PC-9 (cell line): ENCODE measurements at regions not wholly inside any gene's neighbourhood (a gene's known extent, or its start where the extent isn't known, plus 50 kb on each side); places are given as distances from the start of the nearest gene placed in this dataset.
A peak's percentile ranks its signal among the peaks of the same experiment; 100 is the strongest.

Experiments
- BruUV-seq: library from RNA; stranded (reverse); fragments of 400-500 nt; replicated peaks from 2 replicates; lab custom pipeline; 2021; lab: Mats Ljungman, UMichigan
- CTCF ChIA-PET: fragments of 300-600 bp; sonication (Branson Sonifier 250); formaldehyde crosslinking; loops from one replicate; lab custom pipeline; 2022; ENCODE audit warnings: antibody characterized with exemption; lab: Charles Lee
- POLR2A ChIA-PET: fragments of 300-600 bp; sonication (Branson Sonifier 250); formaldehyde crosslinking; loops from one replicate; lab custom pipeline; 2022; ENCODE audit warnings: antibody characterized with exemption; ENCODE audit not compliant: unreplicated experiment; lab: Charles Lee
- DNase-seq, 2 experiments: peaks; one replicate each; pipeline versions ENCODE4 v3.0.0 to v3.0.0-alpha.2; 2015 to 2022; ENCODE audit warnings: mixed read lengths in 1 of 2
- H2AFZ ChIP-seq: fragments of 200-600 bp; sonication (generic); 2 replicates; pipeline ENCODE4 v1.8.1; 2017; ENCODE audit warnings: antibody characterized with exemption
- H3F3A ChIP-seq: fragments of 200-600 bp; sonication (generic); 2 replicates; pipeline ENCODE4 v1.8.1; 2017; ENCODE audit warnings: antibody characterized with exemption, mild to moderate bottlenecking, low read depth; ENCODE audit not compliant: insufficient read depth
- H3K27ac ChIP-seq: fragments of 200-600 bp; sonication (generic); 2 replicates; pipeline ENCODE4 v1.6.1; 2016; ENCODE audit warnings: mixed run types
- H3K27me3 ChIP-seq: fragments of 200-600 bp; sonication (generic); 2 replicates; pipeline ENCODE4 v1.6.1; 2016; ENCODE audit warnings: low read depth, mixed run types; ENCODE audit not compliant: insufficient read depth
- H3K36me3 ChIP-seq: fragments of 200-600 bp; sonication (generic); 2 replicates; pipeline ENCODE4 v1.6.1; 2016; ENCODE audit warnings: low read depth, mixed run types
- H3K4me1 ChIP-seq: fragments of 200-600 bp; sonication (generic); replicated peaks from 2 replicates; pipeline ENCODE4 v1.6.1; 2016; ENCODE audit warnings: mixed run types; ENCODE audit not compliant: insufficient read depth
- H3K4me2 ChIP-seq: fragments of 200-600 bp; sonication (generic); 2 replicates; pipeline ENCODE4 v1.6.1; 2017; ENCODE audit warnings: mixed run types
- H3K4me3 ChIP-seq: fragments of 200-600 bp; sonication (generic); 2 replicates; pipeline ENCODE4 v1.6.1; 2016; ENCODE audit warnings: mixed run types
- H3K79me2 ChIP-seq: fragments of 200-600 bp; sonication (generic); 2 replicates; pipeline ENCODE4 v1.6.1; 2017; ENCODE audit warnings: low read depth, mixed run types
- H3K9me2 ChIP-seq: fragments of 200-600 bp; sonication (generic); 2 replicates; pipeline ENCODE4 v1.8.1; 2017; ENCODE audit warnings: mild to moderate bottlenecking; ENCODE audit not compliant: insufficient read depth
- H3K9me3 ChIP-seq: fragments of 200-600 bp; sonication (generic); 2 replicates; pipeline ENCODE4 v1.8.1; 2016; ENCODE audit warnings: low read depth; ENCODE audit not compliant: insufficient read depth
- H4K20me1 ChIP-seq: fragments of 200-600 bp; sonication (generic); 2 replicates; pipeline ENCODE4 v1.8.1; 2017; ENCODE audit not compliant: insufficient read depth
- EZH2 ChIP-seq: fragments of 200-600 bp; sonication (generic); IDR thresholded peaks from 2 replicates; pipeline ENCODE4 v1.8.0; 2017; ENCODE audit warnings: antibody characterized with exemption, low read depth
- intact Hi-C: fragments of 100-400 bp; cut with micrococcal nuclease; formaldehyde crosslinking; loops from one replicate; pipeline ENCODE4 v1.10.0; 2022; ENCODE audit not compliant: unreplicated experiment
- TF ChIP-seq, protein P1 (sequence below): fragments of 200-600 bp; sonication (generic); conservative IDR thresholded peaks from 2 replicates; pipeline ENCODE4 v1.6.1; 2017; ENCODE audit warnings: mixed run types, antibody characterized with exemption, mild to moderate bottlenecking, moderate library complexity

- Histone ChIP-seq H3K4me3 (no peak overlapping the region), H3K36me3 (no peaks in the 10 kb centered on the region), H3K4me1 (no peaks in the 10 kb centered on the region), H3K27me3 (no peaks in the 10 kb centered on the region), H2AFZ (no peak overlapping the region), H3K27ac (no peak overlapping the region), H3K4me2 (no peak overlapping the region), H3F3A (no peaks in the 10 kb centered on the region), H4K20me1 (no peaks in the 10 kb centered on the region), H3K9me2 (no peaks in the 10 kb centered on the region), H3K79me2 (no peaks in the 10 kb centered on the region), H3K9me3 (no peaks in the 10 kb centered on the region)
- DNase-seq: no peak
- BruUV-seq: no TSS peak
- ChIA-PET POLR2A (no interaction called here), CTCF (no interaction called here)
- TF ChIP-seq EZH2: no peak
- TF ChIP-seq, protein P1, sequence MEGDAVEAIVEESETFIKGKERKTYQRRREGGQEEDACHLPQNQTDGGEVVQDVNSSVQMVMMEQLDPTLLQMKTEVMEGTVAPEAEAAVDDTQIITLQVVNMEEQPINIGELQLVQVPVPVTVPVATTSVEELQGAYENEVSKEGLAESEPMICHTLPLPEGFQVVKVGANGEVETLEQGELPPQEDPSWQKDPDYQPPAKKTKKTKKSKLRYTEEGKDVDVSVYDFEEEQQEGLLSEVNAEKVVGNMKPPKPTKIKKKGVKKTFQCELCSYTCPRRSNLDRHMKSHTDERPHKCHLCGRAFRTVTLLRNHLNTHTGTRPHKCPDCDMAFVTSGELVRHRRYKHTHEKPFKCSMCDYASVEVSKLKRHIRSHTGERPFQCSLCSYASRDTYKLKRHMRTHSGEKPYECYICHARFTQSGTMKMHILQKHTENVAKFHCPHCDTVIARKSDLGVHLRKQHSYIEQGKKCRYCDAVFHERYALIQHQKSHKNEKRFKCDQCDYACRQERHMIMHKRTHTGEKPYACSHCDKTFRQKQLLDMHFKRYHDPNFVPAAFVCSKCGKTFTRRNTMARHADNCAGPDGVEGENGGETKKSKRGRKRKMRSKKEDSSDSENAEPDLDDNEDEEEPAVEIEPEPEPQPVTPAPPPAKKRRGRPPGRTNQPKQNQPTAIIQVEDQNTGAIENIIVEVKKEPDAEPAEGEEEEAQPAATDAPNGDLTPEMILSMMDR: peak; percentile 39; the same call in 1 of the 2 replicates
- intact Hi-C loops: no loop called here
Measured at GRCh38 chrX:26664919-26665318, 448.9 kb downstream of the MAGEB5 start.

DNA sequence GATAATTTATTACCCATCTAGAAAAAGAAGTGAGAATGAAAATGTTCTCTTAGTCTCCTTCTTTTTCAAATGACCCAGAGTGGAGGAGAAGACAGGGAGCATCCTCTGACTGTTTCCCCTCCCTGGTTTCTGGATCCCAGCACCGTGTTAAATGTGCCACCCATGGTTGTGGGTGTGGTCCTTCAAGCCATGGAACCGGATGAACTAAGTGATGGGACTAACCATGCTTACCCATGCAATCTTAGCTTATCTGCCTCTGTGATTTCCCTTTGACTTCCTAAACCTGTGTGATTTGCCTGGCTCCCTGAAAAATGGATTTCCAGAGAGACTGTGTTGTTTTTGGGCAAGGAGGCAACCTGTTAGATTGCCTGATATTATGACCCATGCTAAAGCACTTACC is 437.1 kb downstream of the MAGEB5 start:
- no peaks in the 10 kb centered on the region for H3K9me3 ChIP-seq
- intact Hi-C loops: no loop called here
- no TSS peak for BruUV-seq

GRCh38 chrX:26651755-26652154 is 435.8 kb downstream of the MAGEB5 start:
- no TSS peak for BruUV-seq
- H3K9me3 ChIP-seq: no peaks in the 10 kb centered on the region
- H4K20me1 ChIP-seq: no peaks in the 10 kb centered on the region
- H2AFZ ChIP-seq: no peak overlapping the region
- DNase-seq: no peak
- ChIA-PET CTCF (interaction anchor here (0.6 kb wide), 1 partner anchor 94 kb away, joined by 3 read pairs; no protein-coding TSS in a partner anchor), POLR2A (no interaction called here)
- no peaks in the 10 kb centered on the region for H3K79me2 ChIP-seq
- no peak overlapping the region for H3K27ac ChIP-seq
- H3K27me3 ChIP-seq: no peaks in the 10 kb centered on the region
- no peaks in the 10 kb centered on the region for H3K4me1 ChIP-seq
- no peaks in the 10 kb centered on the region for H3F3A ChIP-seq
- TF ChIP-seq, protein P1: peak; percentile 21; the same call in 1 of the 2 replicates
- TF ChIP-seq EZH2: no peak
- intact Hi-C loops: loop anchor here (2.0 kb wide), 1 partner anchor 535 kb away; no protein-coding TSS in a partner anchor
- no peaks in the 10 kb centered on the region for H3K36me3 ChIP-seq
- H3K4me3 ChIP-seq: no peak overlapping the region
- H3K4me2 ChIP-seq: no peak overlapping the region
- no peaks in the 10 kb centered on the region for H3K9me2 ChIP-seq

More for the DNA sequence above, 437.1 kb downstream of the MAGEB5 start:
- no peak overlapping the region for H2AFZ ChIP-seq
- no peaks in the 10 kb centered on the region for H3F3A ChIP-seq
- no peak overlapping the region for H3K4me3 ChIP-seq
- no peak overlapping the region for H3K27ac ChIP-seq
- H3K79me2 ChIP-seq: no peaks in the 10 kb centered on the region
- no peaks in the 10 kb centered on the region for H3K27me3 ChIP-seq
- no peaks in the 10 kb centered on the region for H3K9me2 ChIP-seq
- no peak for DNase-seq
- H3K4me1 ChIP-seq: no peaks in the 10 kb centered on the region
- no peak overlapping the region for H3K4me2 ChIP-seq
- H3K36me3 ChIP-seq: no peaks in the 10 kb centered on the region
- POLR2A ChIA-PET: no interaction called here
- TF ChIP-seq EZH2: no peak
- TF ChIP-seq, protein P1: no peak
- CTCF ChIA-PET: interaction anchor here (0.6 kb wide), 1 partner anchor 1426 kb away, joined by 5 read pairs; no protein-coding TSS in a partner anchor
- H4K20me1 ChIP-seq: no peaks in the 10 kb centered on the region
